Psoas muscle (tissue), 7 donors: ENCODE measurements at regions not wholly inside any gene's neighbourhood (a gene's known extent, or its start where the extent isn't known, plus 50 kb on each side); places are given as distances from the start of the nearest gene placed in this dataset.

Experiments used
- ATAC-seq, 4 donors: fragments of 200-7000 bp; cut with Tn5 transposase; one replicate each; pipeline ENCODE4 v1.9.1; 2020; ENCODE audit warnings: moderate library complexity in 3 of 4, mild to moderate bottlenecking in 2 of 4
- DNase-seq, 2 donors: peaks; one replicate each; pipeline ENCODE4 v3.0.0-alpha.2; 2020
- H3K27ac ChIP-seq: fragments of 200-600 bp; one replicate; pipeline ENCODE4 v1.8.0; 2022
- H3K27me3 ChIP-seq, 3 donors: fragments of 200-600 bp in 1 of 3; one replicate each; pipeline versions ENCODE4 v1.6.1 to v1.8.0; 2013 to 2022; ENCODE audit warnings: low read length in 2 of 3, mild to moderate bottlenecking in 2 of 3, moderate library complexity in 1 of 3; ENCODE audit not compliant: insufficient read depth in 3 of 3
- H3K36me3 ChIP-seq, 2 donors: fragments of 200-600 bp in 1 of 2; one replicate each; pipeline versions ENCODE4 v1.6.1 to v1.8.0; 2013 to 2022; ENCODE audit warnings: low read depth in 1 of 2, mild to moderate bottlenecking in 1 of 2, moderate library complexity in 1 of 2; ENCODE audit not compliant: insufficient read depth in 1 of 2
- H3K4me1 ChIP-seq: fragments of 200-600 bp; one replicate; pipeline ENCODE4 v1.8.0; 2022
- H3K4me3 ChIP-seq: fragments of 200-600 bp; one replicate; pipeline ENCODE4 v1.8.0; 2022; ENCODE audit warnings: mild to moderate bottlenecking
- H3K9me3 ChIP-seq: fragments of 200-600 bp; one replicate; pipeline ENCODE4 v1.8.0; 2022
- CTCF ChIP-seq: fragments of 200-600 bp; IDR thresholded peaks from one replicate; pipeline ENCODE4 v1.8.0; 2022; ENCODE audit warnings: antibody characterized with exemption
- WGBS, 3 donors: extraction: QIAGEN DNeasy Blood & Tissue Kit; methylation state at CpG; one replicate each; pipeline versions ENCODE4 v1.1.6 to v1.1.7; 2013; 5-methylcytosine and 5-hydroxymethylcytosine counted together
- intact Hi-C, 2 donors: fragments of 100-400 bp; cut with DNase I; formaldehyde crosslinking; loops; one replicate each; pipeline versions ENCODE4 v1.11.0 to v1.14.2; 2022
- donor health status: healthy with polysubstance abuse.
- donor health status: DM: no; HTN: no; CAD: no; lungs with moderate emphysema.
- donor health status: Bipolar disorder and iron deficiency.
- donor health status: healthy.
- donor health status: DM: yes; HTN: yes; CAD: no.
- donor health status: DM: no; HTN: no; CAD: no.
- donor health status: DM: yes; HTN: yes; CAD: no.

- no peaks in the 10 kb centered on the region for H3K36me3 ChIP-seq
- no peak for DNase-seq
- intact Hi-C loops, result no loop called here
- ATAC-seq, result peak in 1 of 4 donors; percentile 4
- no peak overlapping the region for H3K4me3 ChIP-seq
- H3K4me1 ChIP-seq, result peaks cover 19% of the 10 kb centered on the region
- no peak overlapping the region for H3K27ac ChIP-seq
- 43 to 60% (median 50%) methylated on average over 9 of the region's 9 CpGs for WGBS, 3 donors
- H3K27me3 ChIP-seq, result peaks cover 0 to 2% (median 0%) of the 10 kb centered on the region in 3 donors
- TF ChIP-seq CTCF, result no peak
- no peaks in the 10 kb centered on the region for H3K9me3 ChIP-seq
Observed at GRCh38 chr10:131001438-131001837, 310.1 kb downstream of the TCERG1L start.

GRCh38 chr10:131002031-131002861, 309.3 kb downstream of the TCERG1L start:
- WGBS, 3 donors, result 17 to 26% (median 18%) methylated on average over 12 of the region's 12 CpGs
- peak overlapping the region; percentile 60 for H3K27ac ChIP-seq

GRCh38 chr10:131003455-131003854, 308.1 kb downstream of the TCERG1L start:
- no peaks in the 10 kb centered on the region for H3K36me3 ChIP-seq
- no peak overlapping the region for H3K4me3 ChIP-seq
- no peak for TF ChIP-seq CTCF
- peaks cover 19% of the 10 kb centered on the region for H3K4me1 ChIP-seq
- ATAC-seq, result no peak
- intact Hi-C loops, result no loop called here
- no peaks in the 10 kb centered on the region for H3K9me3 ChIP-seq
- DNase-seq, result no peak
- no peak overlapping the region for H3K27ac ChIP-seq
- 50 to 69% (median 59%) methylated on average over 4 of the region's 4 CpGs for WGBS, 3 donors
- H3K27me3 ChIP-seq, result no peaks in the 10 kb centered on the region

More at GRCh38 chr10:131002031-131002861, 309.3 kb downstream of the TCERG1L start:
- H3K36me3 ChIP-seq, result no peaks in the 10 kb centered on the region
- intact Hi-C loops, result no loop called here
- no peak overlapping the region for H3K4me3 ChIP-seq
- peaks cover 0 to 1% (median 0%) of the 10 kb centered on the region in 3 donors for H3K27me3 ChIP-seq
- H3K4me1 ChIP-seq, result peaks cover 19% of the 10 kb centered on the region
- ATAC-seq, result peak in 3 of 4 donors; percentile 81 to 87 (median 82)
- no peak for TF ChIP-seq CTCF
- no peaks in the 10 kb centered on the region for H3K9me3 ChIP-seq
- DNase-seq, result no peak

GRCh38 chr10:131004276-131004675, 307.2 kb downstream of the TCERG1L start:
- no peak overlapping the region for H3K27ac ChIP-seq
- 35 to 49% (median 38%) methylated on average over 2 of the region's 2 CpGs for WGBS, 3 donors
- no peaks in the 10 kb centered on the region for H3K36me3 ChIP-seq
- H3K27me3 ChIP-seq, result no peaks in the 10 kb centered on the region
- ATAC-seq, result no peak
- DNase-seq, result no peak
- no peaks in the 10 kb centered on the region for H3K9me3 ChIP-seq
- no peak overlapping the region for H3K4me3 ChIP-seq
- peaks cover 19% of the 10 kb centered on the region for H3K4me1 ChIP-seq
- no peak for TF ChIP-seq CTCF
- intact Hi-C loops, result no loop called here
